Neural progenitor cell (in vitro differentiated cells): ENCODE measurements at regions not wholly inside any gene's neighbourhood (a gene's known extent, or its start where the extent isn't known, plus 50 kb on each side); places are given as distances from the start of the nearest gene placed in this dataset.

Experiments
- DNase-seq: peaks from one replicate; pipeline ENCODE4 v3.0.0-alpha.2; 2016; ENCODE audit warnings: low spot score
- H2AFZ ChIP-seq: fragments of 200-600 bp; sonication (generic); replicated peaks from 2 replicates; pipeline ENCODE4 v1.6.1; 2016; ENCODE audit warnings: antibody characterized with exemption
- H3F3A ChIP-seq: fragments of 200-600 bp; sonication (generic); 2 replicates; pipeline ENCODE4 v1.6.1; 2016; ENCODE audit warnings: antibody characterized with exemption, low read depth
- H3K27ac ChIP-seq: fragments of 200-600 bp; sonication (generic); 2 replicates; pipeline ENCODE4 v1.5.1; 2016; ENCODE audit warnings: mild to moderate bottlenecking
- H3K27me3 ChIP-seq: fragments of 200-600 bp; sonication (generic); 2 replicates; pipeline ENCODE4 v1.6.1; 2016; ENCODE audit warnings: mild to moderate bottlenecking, moderate library complexity
- H3K36me3 ChIP-seq: fragments of 200-600 bp; sonication (generic); 2 replicates; pipeline ENCODE4 v1.5.1; 2016
- H3K4me1 ChIP-seq: fragments of 200-600 bp; sonication (generic); 2 replicates; pipeline ENCODE4 v1.6.1; 2016; ENCODE audit warnings: mixed run types
- H3K4me2 ChIP-seq: fragments of 200-600 bp; sonication (generic); 2 replicates; pipeline ENCODE4 v1.6.1; 2016
- H3K4me3 ChIP-seq: fragments of 200-600 bp; sonication (generic); 2 replicates; pipeline ENCODE4 v1.5.1; 2016
- H3K79me2 ChIP-seq: fragments of 200-600 bp; sonication (generic); 2 replicates; pipeline ENCODE4 v1.6.1; 2016; ENCODE audit warnings: low read depth
- H3K9ac ChIP-seq: fragments of 200-600 bp; sonication (generic); 2 replicates; pipeline ENCODE4 v1.6.1; 2016
- H3K9me3 ChIP-seq: fragments of 200-600 bp; sonication (generic); 2 replicates; pipeline ENCODE4 v1.5.1; 2016; ENCODE audit warnings: low read depth
- H4K20me1 ChIP-seq: fragments of 200-600 bp; sonication (generic); 2 replicates; pipeline ENCODE4 v1.6.1; 2016; ENCODE audit warnings: low read depth
- H3K27ac Mint-ChIP-seq: 3 replicates; pipeline ENCODE4 v1.8.0; 2021; ENCODE audit warnings: mixed read lengths
- H3K27me3 Mint-ChIP-seq: 2 replicates; pipeline ENCODE4 v1.8.0; 2022; ENCODE audit warnings: low read depth, mild to moderate bottlenecking, inconsistent platforms, moderate library complexity, mixed read lengths; ENCODE audit not compliant: insufficient read depth
- H3K36me3 Mint-ChIP-seq: 3 replicates; pipeline ENCODE4 v1.8.0; 2021; ENCODE audit warnings: mixed read lengths
- H3K4me1 Mint-ChIP-seq: 3 replicates; pipeline ENCODE4 v1.8.0; 2021; ENCODE audit warnings: mixed read lengths
- H3K4me3 Mint-ChIP-seq: 3 replicates; pipeline ENCODE4 v1.8.0; 2021; ENCODE audit warnings: mild to moderate bottlenecking, moderate library complexity, mixed read lengths
- H3K9me3 Mint-ChIP-seq: 3 replicates; pipeline ENCODE4 v1.8.0; 2020; ENCODE audit warnings: mixed read lengths
- EZH2 ChIP-seq: fragments of 200-600 bp; sonication (generic); IDR thresholded peaks from 2 replicates; pipeline ENCODE4 v1.6.1; 2017; ENCODE audit warnings: antibody characterized with exemption, mild to moderate bottlenecking, moderate library complexity
- EZH2phosphoT487 ChIP-seq: fragments of 200-600 bp; sonication (generic); IDR thresholded peaks from 2 replicates; pipeline ENCODE4 v1.6.1; 2017; ENCODE audit warnings: antibody characterized with exemption
- TF ChIP-seq, protein P1 (sequence below): fragments of 200-600 bp; sonication (generic); IDR thresholded peaks from 2 replicates; pipeline ENCODE4 v1.5.1; 2017; ENCODE audit warnings: antibody characterized with exemption, mild to moderate bottlenecking

DNA sequence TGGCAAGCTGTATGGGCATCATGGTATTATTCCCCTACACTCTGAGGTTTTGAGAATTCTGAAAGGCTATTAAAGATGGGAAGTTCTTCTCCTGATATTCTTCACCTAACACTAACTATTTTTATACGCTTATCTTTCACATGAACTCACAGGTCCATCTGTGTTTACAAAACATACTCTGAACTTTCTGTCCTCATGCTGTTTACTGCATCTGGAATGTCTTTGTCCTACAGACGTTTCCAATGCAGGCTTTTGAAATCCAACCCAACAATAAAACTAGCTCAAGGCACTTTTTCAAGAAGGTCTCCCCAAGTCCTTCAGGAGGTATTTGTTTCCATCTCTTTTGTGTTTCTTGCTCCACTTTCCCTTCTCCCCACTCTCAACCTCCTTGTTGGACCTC is 60.5 kb upstream of the MLIP start:
- no peak overlapping the region for H2AFZ ChIP-seq
- no peak overlapping the region for H3K4me3 ChIP-seq
- peak; percentile 8 for DNase-seq
- H3K4me2 ChIP-seq = no peak overlapping the region
- no peaks in the 10 kb centered on the region for H3K27me3 ChIP-seq
- H3F3A ChIP-seq = no peaks in the 10 kb centered on the region
- H3K79me2 ChIP-seq = no peaks in the 10 kb centered on the region
- H3K36me3 ChIP-seq = no peaks in the 10 kb centered on the region
- H3K27me3 Mint-ChIP-seq = peaks cover 4% of the 10 kb centered on the region
- no peak for TF ChIP-seq EZH2phosphoT487
- no peak for TF ChIP-seq EZH2
- TF ChIP-seq, protein P1, sequence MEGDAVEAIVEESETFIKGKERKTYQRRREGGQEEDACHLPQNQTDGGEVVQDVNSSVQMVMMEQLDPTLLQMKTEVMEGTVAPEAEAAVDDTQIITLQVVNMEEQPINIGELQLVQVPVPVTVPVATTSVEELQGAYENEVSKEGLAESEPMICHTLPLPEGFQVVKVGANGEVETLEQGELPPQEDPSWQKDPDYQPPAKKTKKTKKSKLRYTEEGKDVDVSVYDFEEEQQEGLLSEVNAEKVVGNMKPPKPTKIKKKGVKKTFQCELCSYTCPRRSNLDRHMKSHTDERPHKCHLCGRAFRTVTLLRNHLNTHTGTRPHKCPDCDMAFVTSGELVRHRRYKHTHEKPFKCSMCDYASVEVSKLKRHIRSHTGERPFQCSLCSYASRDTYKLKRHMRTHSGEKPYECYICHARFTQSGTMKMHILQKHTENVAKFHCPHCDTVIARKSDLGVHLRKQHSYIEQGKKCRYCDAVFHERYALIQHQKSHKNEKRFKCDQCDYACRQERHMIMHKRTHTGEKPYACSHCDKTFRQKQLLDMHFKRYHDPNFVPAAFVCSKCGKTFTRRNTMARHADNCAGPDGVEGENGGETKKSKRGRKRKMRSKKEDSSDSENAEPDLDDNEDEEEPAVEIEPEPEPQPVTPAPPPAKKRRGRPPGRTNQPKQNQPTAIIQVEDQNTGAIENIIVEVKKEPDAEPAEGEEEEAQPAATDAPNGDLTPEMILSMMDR = no peak
- no peak overlapping the region for H3K9ac ChIP-seq
- H4K20me1 ChIP-seq = no peaks in the 10 kb centered on the region
- H3K9me3 Mint-ChIP-seq = no peaks in the 10 kb centered on the region
- no peaks in the 10 kb centered on the region for H3K9me3 ChIP-seq
- no peaks in the 10 kb centered on the region for H3K4me1 ChIP-seq
- no peak overlapping the region for H3K4me3 Mint-ChIP-seq
- no peak overlapping the region for H3K27ac Mint-ChIP-seq
- H3K27ac ChIP-seq = no peak overlapping the region
- no peaks in the 10 kb centered on the region for H3K36me3 Mint-ChIP-seq
- peaks cover 7% of the 10 kb centered on the region for H3K4me1 Mint-ChIP-seq

DNA sequence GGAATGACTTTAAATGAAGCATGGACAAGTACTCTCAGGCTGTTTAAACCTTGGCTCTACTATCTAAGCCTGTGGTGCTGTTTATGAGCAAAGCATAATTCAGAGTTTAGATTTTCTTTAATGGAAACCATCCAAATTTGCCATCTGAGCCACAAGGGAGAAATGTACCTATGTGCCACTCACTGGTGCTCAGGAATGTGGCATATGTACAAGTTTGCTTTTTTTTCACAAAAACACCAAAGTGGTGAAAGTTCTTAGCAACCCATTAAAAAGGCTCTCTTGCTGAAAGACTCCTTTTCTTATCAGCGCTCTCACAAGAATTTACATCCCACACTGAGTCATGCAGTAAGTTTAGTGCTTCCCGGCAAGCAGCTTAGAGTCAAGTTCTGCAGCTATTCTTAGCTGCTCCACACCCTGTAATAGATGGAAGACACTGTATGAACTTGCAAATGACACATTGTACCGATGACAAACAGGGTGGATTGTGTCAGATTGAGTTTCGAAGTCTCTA is 57.3 kb upstream of the MLIP start:
- no peak overlapping the region for H2AFZ ChIP-seq
- TF ChIP-seq EZH2phosphoT487 (no peak), EZH2 (no peak)
- TF ChIP-seq, protein P1 = no peak
- H3K36me3 ChIP-seq = no peaks in the 10 kb centered on the region
- no peak overlapping the region for H3K4me3 ChIP-seq
- H3K4me1 ChIP-seq = no peaks in the 10 kb centered on the region
- H3K9ac ChIP-seq = no peak overlapping the region
- H3F3A ChIP-seq = no peaks in the 10 kb centered on the region
- Mint-ChIP-seq H3K27ac (no peak overlapping the region), H3K4me1 (peaks cover 7% of the 10 kb centered on the region), H3K36me3 (no peaks in the 10 kb centered on the region), H3K4me3 (no peak overlapping the region), H3K27me3 (peaks cover 4% of the 10 kb centered on the region), H3K9me3 (no peaks in the 10 kb centered on the region)
- no peak overlapping the region for H3K27ac ChIP-seq
- DNase-seq = no peak
- H3K4me2 ChIP-seq = no peak overlapping the region
- H3K9me3 ChIP-seq = no peaks in the 10 kb centered on the region
- H3K79me2 ChIP-seq = no peaks in the 10 kb centered on the region
- H3K27me3 ChIP-seq = no peaks in the 10 kb centered on the region
- no peaks in the 10 kb centered on the region for H4K20me1 ChIP-seq

DNA sequence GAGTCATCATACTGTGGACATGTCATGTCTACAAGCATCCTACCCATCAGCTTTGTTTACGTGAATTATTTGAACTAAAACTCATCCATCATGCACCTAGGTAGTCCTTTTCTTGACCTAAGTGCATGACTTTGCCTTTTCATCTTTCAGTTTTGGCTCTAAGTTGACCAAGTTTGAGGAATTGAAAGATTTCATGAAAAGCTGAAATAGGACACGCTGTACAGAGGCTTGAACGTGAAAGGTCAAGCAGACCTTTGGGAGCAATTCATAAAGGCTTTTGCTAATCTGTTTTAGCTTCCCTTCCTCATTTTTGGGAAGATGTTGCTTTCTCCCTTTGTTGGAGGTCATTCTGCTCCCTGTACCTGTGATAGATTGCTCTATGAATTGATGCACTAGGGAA is 55.1 kb upstream of the MLIP start:
- H2AFZ ChIP-seq = no peak overlapping the region
- H3K9me3 ChIP-seq = no peaks in the 10 kb centered on the region
- H3K4me2 ChIP-seq = no peak overlapping the region
- no peaks in the 10 kb centered on the region for H3K79me2 ChIP-seq
- Mint-ChIP-seq H3K4me3 (no peak overlapping the region), H3K4me1 (peaks cover 7% of the 10 kb centered on the region), H3K36me3 (no peaks in the 10 kb centered on the region), H3K9me3 (no peaks in the 10 kb centered on the region), H3K27ac (no peak overlapping the region), H3K27me3 (peaks cover 4% of the 10 kb centered on the region)
- H3K36me3 ChIP-seq = no peaks in the 10 kb centered on the region
- H3K4me1 ChIP-seq = no peaks in the 10 kb centered on the region
- no peaks in the 10 kb centered on the region for H4K20me1 ChIP-seq
- no peaks in the 10 kb centered on the region for H3F3A ChIP-seq
- no peak overlapping the region for H3K27ac ChIP-seq
- no peak overlapping the region for H3K4me3 ChIP-seq
- TF ChIP-seq, protein P1 = no peak
- TF ChIP-seq EZH2 = no peak
- no peak for TF ChIP-seq EZH2phosphoT487
- H3K9ac ChIP-seq = no peak overlapping the region
- DNase-seq = no peak
- H3K27me3 ChIP-seq = no peaks in the 10 kb centered on the region
